ENCODE measurements at regions not wholly inside any gene's neighbourhood (a gene's known extent, or its start where the extent isn't known, plus 50 kb on each side); places are given as distances from the start of the nearest gene placed in this dataset.
"Not testable (repeated sequence)": the region's sequence is repeated elsewhere in the genome, so short reads cannot be mapped to it uniquely, and the experiment has no call there.

GRCh38 chr20:53872561-53873229 is 197.7 kb downstream of the BCAS1 start:
- DNase-seq (ENCODE audit: low spot score) = no peak

GRCh38 chr20:53872081-53872541 is 198.3 kb downstream of the BCAS1 start:
- DNase-seq (ENCODE audit: low spot score) = no peak

GRCh38 chr20:53871541-53871940 is 198.9 kb downstream of the BCAS1 start:
- DNase-seq (ENCODE audit: low spot score) = no peak

- DNase-seq (ENCODE audit: low spot score) = no peak
Observed at GRCh38 chr20:53870426-53871315, 199.7 kb downstream of the BCAS1 start.

- peak; percentile 65 for DNase-seq (ENCODE audit: low spot score)
Observed at GRCh38 chr20:53869466-53870258, 200.7 kb downstream of the BCAS1 start.

- no peak for DNase-seq (ENCODE audit: low spot score)
Observed at GRCh38 chr20:53867741-53868351, 202.5 kb downstream of the BCAS1 start.

- no peak for DNase-seq (ENCODE audit: low spot score)
Observed at GRCh38 chr20:53866794-53867740, 203.3 kb downstream of the BCAS1 start.

GRCh38 chr20:53865901-53866793 is 204.2 kb downstream of the BCAS1 start:
- DNase-seq (ENCODE audit: low spot score) = peak; percentile 73

GRCh38 chr20:53864765-53865683 is 205.4 kb downstream of the BCAS1 start:
- not testable (repeated sequence) for DNase-seq (ENCODE audit: low spot score)

GRCh38 chr20:53863923-53864641 is 206.3 kb downstream of the BCAS1 start:
- DNase-seq (ENCODE audit: low spot score) = not testable (repeated sequence)

GRCh38 chr20:53863535-53863922 is 206.9 kb downstream of the BCAS1 start:
- not testable (repeated sequence) for DNase-seq (ENCODE audit: low spot score)

GRCh38 chr20:53863039-53863438 is 207.4 kb downstream of the BCAS1 start:
- not testable (repeated sequence) for DNase-seq (ENCODE audit: low spot score)

GRCh38 chr20:53862490-53862889 is 207.9 kb downstream of the BCAS1 start:
- not testable (repeated sequence) for DNase-seq (ENCODE audit: low spot score)

- DNase-seq (ENCODE audit: low spot score) = not testable (repeated sequence)
Observed at GRCh38 chr20:53862136-53862397, 208.3 kb downstream of the BCAS1 start.

GRCh38 chr20:53859684-53860083 is 210.7 kb downstream of the BCAS1 start:
- DNase-seq (ENCODE audit: low spot score) = no peak

- not testable (repeated sequence) for DNase-seq (ENCODE audit: low spot score)
Observed at GRCh38 chr20:53859009-53859408, 211.4 kb downstream of the BCAS1 start.

- not testable (repeated sequence) for DNase-seq (ENCODE audit: low spot score)
Observed at GRCh38 chr20:53858516-53858915, 211.9 kb downstream of the BCAS1 start.
